GM21526 (cell line): ENCODE measurements at regions not wholly inside any gene's neighbourhood (a gene's known extent, or its start where the extent isn't known, plus 50 kb on each side); places are given as distances from the start of the nearest gene placed in this dataset.

ENCODE experiments used
- ATAC-seq: cut with Tn5 transposase; IDR thresholded peaks from one replicate; pipeline ENCODE4 v1.9.1; 2021; ENCODE audit warnings: moderate library complexity; ENCODE audit not compliant: unreplicated experiment, low FRiP score

GRCh38 chr10:78768041-78768835 lies 300.5 kb upstream of the ZMIZ1 start:
- no peak for ATAC-seq

GRCh38 chr10:78768876-78769275 lies 299.9 kb upstream of the ZMIZ1 start:
- no peak for ATAC-seq

GRCh38 chr10:78769526-78769925 lies 299.2 kb upstream of the ZMIZ1 start:
- ATAC-seq: no peak

- no peak for ATAC-seq
Observed at GRCh38 chr10:78770167-78771090, 298.3 kb upstream of the ZMIZ1 start.

- ATAC-seq: no peak
Observed at GRCh38 chr10:78771260-78771659, 297.5 kb upstream of the ZMIZ1 start.

GRCh38 chr10:78771808-78772455 lies 296.8 kb upstream of the ZMIZ1 start:
- ATAC-seq: no peak

- ATAC-seq: no peak
Observed at GRCh38 chr10:78772486-78772885, 296.3 kb upstream of the ZMIZ1 start.

- ATAC-seq: no peak
Observed at GRCh38 chr10:78772986-78773530, 295.7 kb upstream of the ZMIZ1 start.

GRCh38 chr10:78774614-78774998 lies 294.2 kb upstream of the ZMIZ1 start:
- no peak for ATAC-seq

- ATAC-seq: no peak
Observed at GRCh38 chr10:78774999-78775711, 293.6 kb upstream of the ZMIZ1 start.

GRCh38 chr10:78775891-78776290 lies 292.9 kb upstream of the ZMIZ1 start:
- no peak for ATAC-seq

- ATAC-seq: no peak
Observed at GRCh38 chr10:78776756-78777155, 292.0 kb upstream of the ZMIZ1 start.

- ATAC-seq: no peak
Observed at GRCh38 chr10:78777466-78777865, 291.3 kb upstream of the ZMIZ1 start.

GRCh38 chr10:78777867-78778266 lies 290.9 kb upstream of the ZMIZ1 start:
- ATAC-seq: no peak

GRCh38 chr10:78778444-78779338 lies 290.1 kb upstream of the ZMIZ1 start:
- no peak for ATAC-seq

- ATAC-seq: no peak
Observed at GRCh38 chr10:78779339-78779955, 289.3 kb upstream of the ZMIZ1 start.

- no peak for ATAC-seq
Observed at GRCh38 chr10:78780551-78780961, 288.2 kb upstream of the ZMIZ1 start.

GRCh38 chr10:78781251-78781913 lies 287.4 kb upstream of the ZMIZ1 start:
- ATAC-seq: no peak
